ENCODE measurements at regions not wholly inside any gene's neighbourhood (a gene's known extent, or its start where the extent isn't known, plus 50 kb on each side); places are given as distances from the start of the nearest gene placed in this dataset.
"Not testable (repeated sequence)": the region's sequence is repeated elsewhere in the genome, so short reads cannot be mapped to it uniquely, and the experiment has no call there.

DNA sequence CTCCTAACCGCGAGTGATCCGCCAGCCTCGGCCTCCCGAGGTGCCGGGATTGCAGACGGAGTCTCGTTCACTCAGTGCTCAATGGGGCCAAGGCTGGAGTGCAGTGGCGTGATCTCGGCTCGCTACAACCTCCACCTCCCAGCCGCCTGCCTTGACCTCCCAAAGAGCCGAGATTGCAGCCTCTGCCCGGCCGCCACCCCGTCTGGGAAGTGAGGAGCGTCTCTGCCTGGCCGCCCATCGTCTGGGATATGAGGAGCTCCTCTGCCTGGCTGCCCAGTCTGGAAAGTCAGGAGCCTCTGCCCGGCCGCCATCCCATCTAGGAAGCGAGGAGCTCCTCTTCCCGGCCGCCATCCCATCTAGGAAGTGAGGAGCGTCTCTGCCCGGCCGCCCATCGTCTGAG lies 58.8 kb upstream of the ANKRD30BL start:
- not testable (repeated sequence) for H3K27ac Mint-ChIP-seq; H3K4me3 Mint-ChIP-seq; H3K4me1 Mint-ChIP-seq; DNase-seq; H3K27me3 Mint-ChIP-seq (ENCODE audit: low read depth, poor library complexity); H3K36me3 Mint-ChIP-seq (ENCODE audit: low read depth)
- H3K9me3 Mint-ChIP-seq = peaks cover 32% of the 10 kb centered on the region

DNA sequence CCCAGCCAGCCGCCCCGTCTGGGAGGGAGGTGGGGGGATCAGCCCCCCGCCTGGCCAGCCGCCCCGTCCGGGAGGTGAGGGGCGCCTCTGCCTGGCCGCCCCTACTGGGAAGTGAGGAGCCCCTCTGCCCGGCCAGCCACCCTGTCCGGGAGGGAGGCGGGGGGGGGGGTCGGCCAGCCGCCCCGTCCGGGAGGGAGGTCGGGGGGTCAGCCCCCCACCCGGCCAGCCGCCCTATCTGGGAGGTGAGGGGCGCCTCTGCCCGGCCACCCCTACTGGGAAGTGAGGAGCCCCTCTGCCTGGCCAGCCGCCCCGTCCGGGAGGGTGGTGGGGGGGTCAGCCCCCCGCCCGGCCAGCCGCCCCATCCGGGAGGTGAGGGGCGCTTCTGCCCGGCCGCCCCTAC lies 60.1 kb upstream of the ANKRD30BL start:
- H3K4me3 Mint-ChIP-seq; H3K36me3 Mint-ChIP-seq (ENCODE audit: low read depth); H3K27ac Mint-ChIP-seq; H3K4me1 Mint-ChIP-seq; DNase-seq; H3K27me3 Mint-ChIP-seq (ENCODE audit: low read depth, poor library complexity): not testable (repeated sequence)
- H3K9me3 Mint-ChIP-seq = peaks cover 27% of the 10 kb centered on the region

DNA sequence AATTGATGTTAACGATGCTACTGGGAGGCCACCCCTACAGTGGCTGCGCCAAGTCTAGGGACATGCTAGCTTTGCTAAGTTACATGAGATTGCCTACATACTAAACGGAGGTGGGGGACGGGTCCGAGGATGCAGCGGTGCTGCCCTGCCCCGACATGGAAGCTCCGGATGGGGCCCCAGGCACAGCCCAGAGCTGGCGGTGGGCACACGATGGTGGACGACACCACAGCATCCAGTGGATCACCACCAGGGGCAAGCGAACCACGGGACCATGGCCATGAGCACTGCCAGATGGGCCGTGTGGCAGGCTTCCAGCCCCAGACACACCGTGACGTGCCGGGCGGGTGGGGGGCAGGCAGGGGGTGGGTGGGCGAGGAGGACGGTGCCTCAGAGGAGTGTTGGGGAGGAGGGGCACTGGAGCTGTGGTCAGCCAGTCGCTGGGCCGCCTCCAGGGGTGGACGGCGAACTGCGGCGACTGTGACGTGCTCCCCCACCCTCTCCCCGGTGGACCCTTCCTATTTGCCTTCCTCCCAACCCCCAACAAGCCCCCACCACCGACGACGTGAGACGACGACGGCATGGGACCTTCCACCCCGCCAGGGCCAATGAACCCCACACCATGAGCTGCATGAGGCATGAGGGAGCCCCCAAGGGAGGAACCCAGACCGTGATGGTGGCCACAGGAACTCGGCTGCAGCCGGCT lies 90.6 kb upstream of the ANKRD30BL start:
- H3K27ac Mint-ChIP-seq = no peak overlapping the region
- peaks cover 9% of the 10 kb centered on the region for H3K36me3 Mint-ChIP-seq (ENCODE audit: low read depth)
- no peaks in the 10 kb centered on the region for H3K4me1 Mint-ChIP-seq
- no peak overlapping the region for H3K4me3 Mint-ChIP-seq
- peaks cover 71% of the 10 kb centered on the region for H3K9me3 Mint-ChIP-seq
- no peaks in the 10 kb centered on the region for H3K27me3 Mint-ChIP-seq (ENCODE audit: low read depth, poor library complexity)
- DNase-seq = no peak
- TF ChIP-seq, protein P1, sequence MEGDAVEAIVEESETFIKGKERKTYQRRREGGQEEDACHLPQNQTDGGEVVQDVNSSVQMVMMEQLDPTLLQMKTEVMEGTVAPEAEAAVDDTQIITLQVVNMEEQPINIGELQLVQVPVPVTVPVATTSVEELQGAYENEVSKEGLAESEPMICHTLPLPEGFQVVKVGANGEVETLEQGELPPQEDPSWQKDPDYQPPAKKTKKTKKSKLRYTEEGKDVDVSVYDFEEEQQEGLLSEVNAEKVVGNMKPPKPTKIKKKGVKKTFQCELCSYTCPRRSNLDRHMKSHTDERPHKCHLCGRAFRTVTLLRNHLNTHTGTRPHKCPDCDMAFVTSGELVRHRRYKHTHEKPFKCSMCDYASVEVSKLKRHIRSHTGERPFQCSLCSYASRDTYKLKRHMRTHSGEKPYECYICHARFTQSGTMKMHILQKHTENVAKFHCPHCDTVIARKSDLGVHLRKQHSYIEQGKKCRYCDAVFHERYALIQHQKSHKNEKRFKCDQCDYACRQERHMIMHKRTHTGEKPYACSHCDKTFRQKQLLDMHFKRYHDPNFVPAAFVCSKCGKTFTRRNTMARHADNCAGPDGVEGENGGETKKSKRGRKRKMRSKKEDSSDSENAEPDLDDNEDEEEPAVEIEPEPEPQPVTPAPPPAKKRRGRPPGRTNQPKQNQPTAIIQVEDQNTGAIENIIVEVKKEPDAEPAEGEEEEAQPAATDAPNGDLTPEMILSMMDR (IDR thresholded peaks at IDR 0.05) = no peak

DNA sequence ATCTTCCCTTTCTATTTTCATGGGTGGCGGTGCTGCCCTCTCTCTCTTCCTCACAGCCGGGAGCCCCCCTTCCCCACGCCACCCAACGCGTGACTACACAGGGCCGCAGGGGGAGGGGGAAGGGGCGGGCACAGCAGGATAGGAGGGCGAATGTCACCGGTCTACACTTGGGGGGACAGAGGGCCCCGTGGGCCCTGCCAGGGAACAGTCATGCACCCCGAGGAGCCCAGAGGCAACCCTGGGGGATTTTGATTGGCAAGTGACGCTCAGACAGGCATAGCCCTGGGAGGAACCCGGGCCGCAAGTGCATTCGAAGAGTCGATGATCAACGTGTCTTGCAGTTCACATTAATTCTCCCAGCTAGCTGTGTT lies 91.1 kb upstream of the ANKRD30BL start:
- Mint-ChIP-seq H3K27ac (no peak overlapping the region), H3K9me3 (peaks cover 66% of the 10 kb centered on the region), H3K4me3 (no peak overlapping the region), H3K36me3 (ENCODE audit: low read depth) (peaks cover 9% of the 10 kb centered on the region), H3K27me3 (ENCODE audit: low read depth, poor library complexity) (no peaks in the 10 kb centered on the region), H3K4me1 (no peaks in the 10 kb centered on the region)
- TF ChIP-seq, protein P1 (IDR thresholded peaks at IDR 0.05) = no peak
- DNase-seq = no peak

DNA sequence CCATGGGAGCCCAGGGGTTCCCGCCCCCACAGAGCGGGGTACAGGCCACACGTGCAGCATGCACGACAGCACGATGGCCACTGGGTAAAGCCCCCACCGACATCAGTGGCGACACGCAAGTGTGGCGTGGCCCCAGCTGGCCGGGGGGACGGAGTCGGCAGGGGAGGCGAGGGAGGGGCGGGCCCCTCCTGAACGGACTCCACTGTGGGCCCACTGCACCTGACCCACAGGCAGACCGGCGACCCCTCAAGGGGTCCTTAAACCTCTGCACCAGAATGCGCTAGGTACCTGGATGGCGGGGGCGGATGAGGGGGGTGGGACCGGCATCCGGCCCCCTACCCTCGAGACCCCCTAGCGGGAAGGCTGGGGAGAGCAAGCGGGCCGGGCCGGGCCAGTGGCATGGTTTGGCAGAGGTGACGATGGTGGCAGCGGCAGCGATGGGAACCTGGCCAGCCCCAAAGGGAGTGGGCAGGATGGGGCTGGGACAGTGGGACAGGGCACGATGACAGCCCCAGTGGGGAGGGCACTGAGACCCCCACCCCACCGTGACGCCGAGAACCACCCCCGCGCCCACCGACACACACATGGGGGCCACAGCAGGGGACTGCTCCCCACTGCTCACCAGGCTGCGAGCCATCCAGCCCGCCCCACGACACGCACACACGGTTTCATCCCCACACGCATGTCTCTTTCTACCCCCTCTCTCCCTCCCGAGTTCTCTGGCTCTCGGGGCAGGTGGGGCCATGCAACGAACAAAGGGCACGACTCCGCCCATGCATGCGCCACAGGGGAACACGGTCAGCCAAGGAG lies 91.9 kb upstream of the ANKRD30BL start:
- Mint-ChIP-seq H3K4me3 (no peak overlapping the region), H3K36me3 (ENCODE audit: low read depth) (peaks cover 9% of the 10 kb centered on the region), H3K27ac (no peak overlapping the region), H3K4me1 (no peaks in the 10 kb centered on the region), H3K9me3 (peaks cover 59% of the 10 kb centered on the region), H3K27me3 (ENCODE audit: low read depth, poor library complexity) (no peaks in the 10 kb centered on the region)
- TF ChIP-seq, protein P1 (IDR thresholded peaks at IDR 0.05) = no peak
- DNase-seq = no peak

DNA sequence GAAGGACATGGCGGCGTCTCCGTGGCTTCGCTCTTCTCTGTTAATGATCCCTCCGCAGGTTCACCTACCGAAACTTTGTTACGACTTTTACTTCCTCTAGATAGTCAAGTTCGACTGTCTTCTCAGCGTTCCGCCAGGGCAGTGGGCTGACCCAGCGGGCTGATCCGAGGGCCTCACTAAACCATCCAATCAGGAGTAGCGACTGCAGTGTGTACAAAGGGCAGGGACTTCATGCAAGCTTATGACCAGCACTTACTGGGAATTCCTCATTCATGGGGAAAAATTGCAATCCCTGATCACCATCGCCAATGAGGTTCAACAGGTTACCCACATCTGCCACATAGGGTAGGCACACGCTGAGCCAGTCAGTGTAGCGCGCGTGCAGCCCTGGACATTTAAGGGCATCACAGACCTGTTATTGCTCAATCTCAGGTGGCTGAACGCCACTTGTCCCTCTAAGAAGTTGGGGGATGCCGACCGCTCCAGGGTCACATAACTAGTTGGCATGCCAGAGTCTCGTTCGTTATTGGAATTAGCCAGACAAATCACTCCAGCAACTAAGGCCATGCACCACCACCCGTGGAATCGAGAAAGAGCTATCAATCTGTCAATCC lies 92.7 kb upstream of the ANKRD30BL start:
- H3K27ac Mint-ChIP-seq; H3K4me3 Mint-ChIP-seq; H3K27me3 Mint-ChIP-seq (ENCODE audit: low read depth, poor library complexity); DNase-seq; H3K4me1 Mint-ChIP-seq: not testable (repeated sequence)
- Mint-ChIP-seq H3K36me3 (ENCODE audit: low read depth) (peaks cover 13% of the 10 kb centered on the region), H3K9me3 (peaks cover 62% of the 10 kb centered on the region)

DNA sequence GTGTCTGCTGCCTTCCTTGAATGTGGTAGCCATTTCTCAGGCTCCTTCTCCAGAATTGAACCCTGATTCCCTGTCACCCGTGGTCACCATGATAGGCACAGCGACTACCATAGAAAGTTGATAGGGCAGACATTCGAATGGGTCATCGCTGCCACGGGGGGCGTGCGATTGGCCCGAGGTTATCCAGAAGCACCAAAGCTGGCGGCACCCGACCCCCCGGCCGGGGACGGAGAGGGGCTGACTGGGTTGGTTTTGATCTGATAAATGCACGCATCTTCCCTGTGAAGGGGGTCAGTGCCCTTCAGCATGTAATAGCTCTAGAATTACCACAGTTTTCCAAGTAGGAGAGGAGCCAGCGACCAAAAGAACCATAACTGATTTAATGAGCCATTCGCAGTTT lies 94.0 kb upstream of the ANKRD30BL start:
- H3K36me3 Mint-ChIP-seq (ENCODE audit: low read depth) = peaks cover 9% of the 10 kb centered on the region
- TF ChIP-seq, protein P1 (IDR thresholded peaks at IDR 0.05) = no peak
- H3K9me3 Mint-ChIP-seq = peaks cover 58% of the 10 kb centered on the region
- no peak overlapping the region for H3K4me3 Mint-ChIP-seq
- no peaks in the 10 kb centered on the region for H3K4me1 Mint-ChIP-seq
- DNase-seq = no peak
- no peaks in the 10 kb centered on the region for H3K27me3 Mint-ChIP-seq (ENCODE audit: low read depth, poor library complexity)
- H3K27ac Mint-ChIP-seq = no peak overlapping the region
